ENCODE measurements at regions not wholly inside any gene's neighbourhood (a gene's known extent, or its start where the extent isn't known, plus 50 kb on each side); places are given as distances from the start of the nearest gene placed in this dataset.

GRCh38 chr20:22373164-22373895 is 211.0 kb downstream of the FOXA2 start:
- Histone ChIP-seq H3K36me3 (ENCODE audit: insufficient read depth, low read length) (no peaks in the 10 kb centered on the region), H2AFZ (ENCODE audit: low read depth, low read length) (no peak overlapping the region), H4K20me1 (ENCODE audit: insufficient read depth, low read length) (no peaks in the 10 kb centered on the region), H3K4me3 (ENCODE audit: insufficient read depth, low read depth, low read length) (no peak overlapping the region), H3K27me3 (ENCODE audit: insufficient read depth, low read length) (peaks cover 4% of the 10 kb centered on the region), H3K27ac (ENCODE audit: low read depth, low read length) (no peak overlapping the region), H3K4me1 (ENCODE audit: insufficient read depth, low read length) (peaks cover 5% of the 10 kb centered on the region), H3K79me2 (ENCODE audit: insufficient read depth, low read length) (no peaks in the 10 kb centered on the region), H3K9me3 (ENCODE audit: insufficient read depth, low read depth, low read length) (no peaks in the 10 kb centered on the region), H3K9ac (ENCODE audit: low read length) (no peak overlapping the region), H3K4me2 (ENCODE audit: low read length) (no peak overlapping the region)
- no peak overlapping the region for H3K4me3 Mint-ChIP-seq (ENCODE audit: unreplicated experiment)
- FAIRE-seq (no peak), DNase-seq (ENCODE audit: low read depth) (no peak)
- TF ChIP-seq CTCF (IDR thresholded peaks at IDR 0.05; ENCODE audit: insufficient read depth, low read depth, low read length) (no peak), EZH2 (IDR thresholded peaks at IDR 0.05; ENCODE audit: insufficient read depth, low read length) (no peak)
- peaks cover 39% of the 10 kb centered on the region for H3K27me3 Mint-ChIP-seq (ENCODE audit: low read depth, unreplicated experiment)
- H3K27ac Mint-ChIP-seq (ENCODE audit: unreplicated experiment) = no peak overlapping the region
- H3K36me3 Mint-ChIP-seq (ENCODE audit: low read depth, unreplicated experiment) = no peaks in the 10 kb centered on the region
- peaks cover 18% of the 10 kb centered on the region for H3K4me1 Mint-ChIP-seq (ENCODE audit: low read depth, unreplicated experiment)
- no peaks in the 10 kb centered on the region for H3K9me3 Mint-ChIP-seq (ENCODE audit: unreplicated experiment)

GRCh38 chr20:22371843-22372242 is 212.5 kb downstream of the FOXA2 start:
- Mint-ChIP-seq H3K4me3 (ENCODE audit: unreplicated experiment) (no peak overlapping the region), H3K27me3 (ENCODE audit: low read depth, unreplicated experiment) (peaks cover 46% of the 10 kb centered on the region), H3K27ac (ENCODE audit: unreplicated experiment) (no peak overlapping the region)

More at GRCh38 chr20:22371843-22372242, 212.5 kb downstream of the FOXA2 start:
- Histone ChIP-seq H4K20me1 (ENCODE audit: insufficient read depth, low read length) (no peaks in the 10 kb centered on the region), H2AFZ (ENCODE audit: low read depth, low read length) (no peak overlapping the region), H3K79me2 (ENCODE audit: insufficient read depth, low read length) (no peaks in the 10 kb centered on the region), H3K4me3 (ENCODE audit: insufficient read depth, low read depth, low read length) (no peak overlapping the region), H3K9me3 (ENCODE audit: insufficient read depth, low read depth, low read length) (no peaks in the 10 kb centered on the region), H3K4me1 (ENCODE audit: insufficient read depth, low read length) (peaks cover 5% of the 10 kb centered on the region), H3K9ac (ENCODE audit: low read length) (no peak overlapping the region), H3K27me3 (ENCODE audit: insufficient read depth, low read length) (peaks cover 4% of the 10 kb centered on the region), H3K4me2 (ENCODE audit: low read length) (no peak overlapping the region), H3K36me3 (ENCODE audit: insufficient read depth, low read length) (no peaks in the 10 kb centered on the region), H3K27ac (ENCODE audit: low read depth, low read length) (no peak overlapping the region)
- H3K9me3 Mint-ChIP-seq (ENCODE audit: unreplicated experiment) = no peaks in the 10 kb centered on the region
- FAIRE-seq (no peak), DNase-seq (ENCODE audit: low read depth) (no peak)
- no peaks in the 10 kb centered on the region for H3K36me3 Mint-ChIP-seq (ENCODE audit: low read depth, unreplicated experiment)
- TF ChIP-seq EZH2 (IDR thresholded peaks at IDR 0.05; ENCODE audit: insufficient read depth, low read length) (no peak), CTCF (IDR thresholded peaks at IDR 0.05; ENCODE audit: insufficient read depth, low read depth, low read length) (no peak)
- peaks cover 18% of the 10 kb centered on the region for H3K4me1 Mint-ChIP-seq (ENCODE audit: low read depth, unreplicated experiment)

Data from astrocyte (in vitro differentiated cells and primary cell).